ENCODE measurements at regions not wholly inside any gene's neighbourhood (a gene's known extent, or its start where the extent isn't known, plus 50 kb on each side); places are given as distances from the start of the nearest gene placed in this dataset.

DNA sequence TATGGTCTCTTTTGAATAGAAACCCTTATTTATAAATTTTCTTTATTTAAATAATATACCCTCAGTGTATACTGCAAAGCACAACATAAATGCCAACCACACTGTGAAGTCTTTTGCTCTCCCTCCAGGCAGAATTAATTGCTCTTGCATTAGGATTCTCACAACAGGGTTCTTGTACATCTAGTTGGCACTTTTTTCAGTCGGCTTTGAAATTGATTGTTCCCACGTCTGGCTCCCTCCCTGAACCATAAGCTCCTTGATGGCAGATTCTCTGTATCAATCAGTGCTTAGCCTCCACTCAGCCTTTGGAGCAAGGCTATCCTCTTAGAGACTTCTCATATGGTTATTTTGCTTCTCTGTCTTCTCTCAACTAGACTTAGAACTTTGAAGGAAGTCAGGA is 288.0 kb upstream of the POU3F2 start:
- Histone ChIP-seq H3K4me1 (ENCODE audit: low read depth, poor library complexity, severe bottlenecking) (no peaks in the 10 kb centered on the region), H3K79me2 (ENCODE audit: insufficient read depth, low read depth) (no peaks in the 10 kb centered on the region), H3K36me3 (ENCODE audit: insufficient read depth) (no peaks in the 10 kb centered on the region)

DNA sequence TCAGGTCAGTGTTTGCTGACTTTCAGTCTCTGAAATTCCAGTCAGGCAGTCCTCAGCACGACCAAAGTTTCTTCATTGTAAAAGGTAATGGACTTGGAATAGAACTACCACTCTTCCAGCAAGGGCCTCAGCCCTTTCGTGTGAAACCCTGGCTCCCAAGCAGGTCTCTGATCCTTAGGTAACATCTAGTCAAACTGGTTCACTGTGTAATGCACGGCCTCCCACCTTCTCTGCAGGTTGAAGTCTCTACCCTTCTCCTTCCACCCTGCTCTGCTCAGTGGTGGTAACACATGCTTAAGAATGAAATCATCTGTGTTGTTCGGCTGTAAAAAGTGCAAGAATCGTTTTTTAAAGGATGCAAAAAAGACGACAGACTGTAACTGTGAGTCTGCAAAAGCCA is 287.2 kb upstream of the POU3F2 start:
- no peak overlapping the region for H2AFZ ChIP-seq (ENCODE audit: low read depth)
- H3K4me2 ChIP-seq, result no peak overlapping the region

More for the DNA sequence above, 288.0 kb upstream of the POU3F2 start:
- Histone ChIP-seq H4K20me1 (ENCODE audit: insufficient read depth) (no peaks in the 10 kb centered on the region), H3K27ac (no peak overlapping the region), H3K4me2 (no peak overlapping the region), H3K27me3 (ENCODE audit: insufficient read depth, low read depth) (no peaks in the 10 kb centered on the region), H2AFZ (ENCODE audit: low read depth) (no peak overlapping the region), H3K9ac (no peak overlapping the region), H3K4me3 (IDR thresholded peaks at IDR 0.05; ENCODE audit: insufficient read depth, low read depth, low read length) (no peak overlapping the region)
- TF ChIP-seq, protein P1, sequence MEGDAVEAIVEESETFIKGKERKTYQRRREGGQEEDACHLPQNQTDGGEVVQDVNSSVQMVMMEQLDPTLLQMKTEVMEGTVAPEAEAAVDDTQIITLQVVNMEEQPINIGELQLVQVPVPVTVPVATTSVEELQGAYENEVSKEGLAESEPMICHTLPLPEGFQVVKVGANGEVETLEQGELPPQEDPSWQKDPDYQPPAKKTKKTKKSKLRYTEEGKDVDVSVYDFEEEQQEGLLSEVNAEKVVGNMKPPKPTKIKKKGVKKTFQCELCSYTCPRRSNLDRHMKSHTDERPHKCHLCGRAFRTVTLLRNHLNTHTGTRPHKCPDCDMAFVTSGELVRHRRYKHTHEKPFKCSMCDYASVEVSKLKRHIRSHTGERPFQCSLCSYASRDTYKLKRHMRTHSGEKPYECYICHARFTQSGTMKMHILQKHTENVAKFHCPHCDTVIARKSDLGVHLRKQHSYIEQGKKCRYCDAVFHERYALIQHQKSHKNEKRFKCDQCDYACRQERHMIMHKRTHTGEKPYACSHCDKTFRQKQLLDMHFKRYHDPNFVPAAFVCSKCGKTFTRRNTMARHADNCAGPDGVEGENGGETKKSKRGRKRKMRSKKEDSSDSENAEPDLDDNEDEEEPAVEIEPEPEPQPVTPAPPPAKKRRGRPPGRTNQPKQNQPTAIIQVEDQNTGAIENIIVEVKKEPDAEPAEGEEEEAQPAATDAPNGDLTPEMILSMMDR (conservative IDR thresholded peaks at IDR 0.05; ENCODE audit: low read depth, low read length), result no peak

DNA sequence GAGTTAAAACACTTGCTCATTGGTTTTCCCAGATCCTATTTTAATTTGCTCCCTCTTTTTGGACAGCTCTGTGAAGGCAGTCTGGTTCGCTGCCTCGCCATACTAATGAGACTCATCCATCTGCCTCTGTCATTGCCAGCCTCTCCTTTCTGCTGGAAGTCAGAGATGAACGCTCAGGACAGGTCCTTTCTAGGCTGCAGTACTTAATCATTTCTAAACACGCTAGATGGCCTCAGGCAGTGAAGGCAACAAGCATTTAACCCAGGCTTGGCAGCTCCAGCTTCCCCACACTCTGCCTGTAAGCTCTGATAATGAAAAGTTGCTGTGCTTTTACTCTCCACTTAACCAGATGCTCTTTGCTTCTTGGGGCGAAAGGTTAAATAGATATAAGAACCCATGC is 286.7 kb upstream of the POU3F2 start:
- H3K4me1 ChIP-seq (ENCODE audit: low read depth, poor library complexity, severe bottlenecking), result no peaks in the 10 kb centered on the region
- H3K36me3 ChIP-seq (ENCODE audit: insufficient read depth), result no peaks in the 10 kb centered on the region
- no peak overlapping the region for H3K27ac ChIP-seq
- no peaks in the 10 kb centered on the region for H3K79me2 ChIP-seq (ENCODE audit: insufficient read depth, low read depth)
- H3K4me3 ChIP-seq (IDR thresholded peaks at IDR 0.05; ENCODE audit: insufficient read depth, low read depth, low read length), result no peak overlapping the region
- H2AFZ ChIP-seq (ENCODE audit: low read depth), result no peak overlapping the region
- H3K9ac ChIP-seq, result no peak overlapping the region
- H3K27me3 ChIP-seq (ENCODE audit: insufficient read depth, low read depth), result no peaks in the 10 kb centered on the region
- TF ChIP-seq, protein P1 (conservative IDR thresholded peaks at IDR 0.05; ENCODE audit: low read depth, low read length), result no peak
- H3K4me2 ChIP-seq, result no peak overlapping the region
- no peaks in the 10 kb centered on the region for H4K20me1 ChIP-seq (ENCODE audit: insufficient read depth)

More for the DNA sequence above, 287.2 kb upstream of the POU3F2 start:
- Histone ChIP-seq H3K27me3 (ENCODE audit: insufficient read depth, low read depth) (no peaks in the 10 kb centered on the region), H3K4me3 (IDR thresholded peaks at IDR 0.05; ENCODE audit: insufficient read depth, low read depth, low read length) (no peak overlapping the region), H3K79me2 (ENCODE audit: insufficient read depth, low read depth) (no peaks in the 10 kb centered on the region), H3K36me3 (ENCODE audit: insufficient read depth) (no peaks in the 10 kb centered on the region), H3K4me1 (ENCODE audit: low read depth, poor library complexity, severe bottlenecking) (no peaks in the 10 kb centered on the region), H3K27ac (no peak overlapping the region), H4K20me1 (ENCODE audit: insufficient read depth) (no peaks in the 10 kb centered on the region), H3K9ac (no peak overlapping the region)
- TF ChIP-seq, protein P1 (conservative IDR thresholded peaks at IDR 0.05; ENCODE audit: low read depth, low read length), result no peak

DNA sequence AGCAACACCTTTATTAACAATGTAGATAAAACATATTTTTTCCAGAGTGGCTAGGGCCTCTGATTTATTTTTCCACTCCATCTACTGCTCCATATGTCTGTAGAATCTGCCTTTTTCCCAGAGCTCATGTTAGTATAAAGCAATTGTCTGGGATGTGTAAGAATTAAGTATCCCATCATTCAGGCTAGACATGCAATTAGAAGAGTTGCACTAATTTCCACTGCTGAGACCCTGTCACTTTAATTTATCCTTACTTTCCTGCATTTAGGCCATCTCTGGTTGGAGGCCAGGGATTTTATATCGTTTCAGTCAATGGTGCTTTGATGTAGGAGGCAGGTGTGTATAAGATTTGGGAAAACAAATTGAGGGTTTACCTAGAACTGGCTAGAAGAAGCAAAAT is 286.1 kb upstream of the POU3F2 start:
- TF ChIP-seq, protein P1 (conservative IDR thresholded peaks at IDR 0.05; ENCODE audit: low read depth, low read length), result no peak
- no peak overlapping the region for H3K9ac ChIP-seq
- H3K27ac ChIP-seq, result no peak overlapping the region
- H2AFZ ChIP-seq (ENCODE audit: low read depth), result no peak overlapping the region
- H4K20me1 ChIP-seq (ENCODE audit: insufficient read depth), result no peaks in the 10 kb centered on the region
- no peaks in the 10 kb centered on the region for H3K79me2 ChIP-seq (ENCODE audit: insufficient read depth, low read depth)
- H3K4me3 ChIP-seq (IDR thresholded peaks at IDR 0.05; ENCODE audit: insufficient read depth, low read depth, low read length), result no peak overlapping the region
- no peaks in the 10 kb centered on the region for H3K27me3 ChIP-seq (ENCODE audit: insufficient read depth, low read depth)
- H3K4me1 ChIP-seq (ENCODE audit: low read depth, poor library complexity, severe bottlenecking), result no peaks in the 10 kb centered on the region
- H3K36me3 ChIP-seq (ENCODE audit: insufficient read depth), result no peaks in the 10 kb centered on the region
- no peak overlapping the region for H3K4me2 ChIP-seq

All from KMS-11 (cell line).